ENCODE measurements at regions not wholly inside any gene's neighbourhood (a gene's known extent, or its start where the extent isn't known, plus 50 kb on each side); places are given as distances from the start of the nearest gene placed in this dataset.
A peak's percentile ranks its signal among the peaks of the same experiment; 100 is the strongest.
"Not testable (repeated sequence)": the region's sequence is repeated elsewhere in the genome, so short reads cannot be mapped to it uniquely, and the experiment has no call there.

- DNase-seq (ENCODE audit: low read depth) = no peak
Measured at GRCh38 chr6:137969874-137970273, 102.8 kb downstream of the TNFAIP3 start.

GRCh38 chr6:137970368-137970767 is 103.3 kb downstream of the TNFAIP3 start:
- DNase-seq (ENCODE audit: low read depth) = no peak

GRCh38 chr6:137973201-137973600 is 106.1 kb downstream of the TNFAIP3 start:
- DNase-seq (ENCODE audit: low read depth) = no peak

GRCh38 chr6:137975188-137975940 is 108.3 kb downstream of the TNFAIP3 start:
- no peak for DNase-seq (ENCODE audit: low read depth)

- DNase-seq (ENCODE audit: low read depth) = no peak
Measured at GRCh38 chr6:137976430-137976829, 109.4 kb downstream of the TNFAIP3 start.

GRCh38 chr6:137977206-137977605 is 110.1 kb downstream of the TNFAIP3 start:
- no peak for DNase-seq (ENCODE audit: low read depth)

- DNase-seq (ENCODE audit: low read depth) = no peak
Measured at GRCh38 chr6:137977814-137978213, 110.8 kb downstream of the TNFAIP3 start.

- no peak for DNase-seq (ENCODE audit: low read depth)
Measured at GRCh38 chr6:137978252-137978896, 111.3 kb downstream of the TNFAIP3 start.

GRCh38 chr6:137979263-137979662 is 112.2 kb downstream of the TNFAIP3 start:
- DNase-seq (ENCODE audit: low read depth) = not testable (repeated sequence)

GRCh38 chr6:137980777-137981176 is 113.7 kb downstream of the TNFAIP3 start:
- no peak for DNase-seq (ENCODE audit: low read depth)

- DNase-seq (ENCODE audit: low read depth) = no peak
Measured at GRCh38 chr6:137981758-137982157, 114.7 kb downstream of the TNFAIP3 start.

GRCh38 chr6:137982418-137983189 is 115.5 kb downstream of the TNFAIP3 start:
- no peak for DNase-seq (ENCODE audit: low read depth)

- DNase-seq (ENCODE audit: low read depth) = no peak
Measured at GRCh38 chr6:137983269-137983668, 116.2 kb downstream of the TNFAIP3 start.

GRCh38 chr6:137989664-137990063 is 117.6 kb downstream of the PERP start:
- DNase-seq (ENCODE audit: low read depth) = no peak

GRCh38 chr6:137995371-137995770 is 111.8 kb downstream of the PERP start:
- no peak for DNase-seq (ENCODE audit: low read depth)

- DNase-seq (ENCODE audit: low read depth) = no peak
Measured at GRCh38 chr6:137998461-137999019, 108.7 kb downstream of the PERP start.

GRCh38 chr6:137999815-138000214 is 107.4 kb downstream of the PERP start:
- DNase-seq (ENCODE audit: low read depth) = no peak

GRCh38 chr6:138000941-138001340 is 106.3 kb downstream of the PERP start:
- DNase-seq (ENCODE audit: low read depth) = no peak

GRCh38 chr6:138001750-138002349 is 105.4 kb downstream of the PERP start:
- peak; percentile 52 for DNase-seq (ENCODE audit: low read depth)

- DNase-seq (ENCODE audit: low read depth) = no peak
Measured at GRCh38 chr6:138004430-138005287, 102.6 kb downstream of the PERP start.

GRCh38 chr6:138005846-138006245 is 101.4 kb downstream of the PERP start:
- no peak for DNase-seq (ENCODE audit: low read depth)

All from stimulated activated CD8-positive, alpha-beta memory T cell treated with anti-CD3 and anti-CD28 coated beads, Interleukin-12 subunit alpha, Interleukin-12 subunit beta, amount 100 ng/mL, for 1 hour (primary cell).